Hematopoietic multipotent progenitor cell (in vitro differentiated cells): ENCODE measurements at regions not wholly inside any gene's neighbourhood (a gene's known extent, or its start where the extent isn't known, plus 50 kb on each side); places are given as distances from the start of the nearest gene placed in this dataset.

Experiments
- DNase-seq, 3 donors: peaks; one replicate each; pipeline ENCODE4 v3.0.0-alpha.2; 2011 to 2015; ENCODE audit warnings: low read depth in 2 of 3, low spot score in 2 of 3

DNA sequence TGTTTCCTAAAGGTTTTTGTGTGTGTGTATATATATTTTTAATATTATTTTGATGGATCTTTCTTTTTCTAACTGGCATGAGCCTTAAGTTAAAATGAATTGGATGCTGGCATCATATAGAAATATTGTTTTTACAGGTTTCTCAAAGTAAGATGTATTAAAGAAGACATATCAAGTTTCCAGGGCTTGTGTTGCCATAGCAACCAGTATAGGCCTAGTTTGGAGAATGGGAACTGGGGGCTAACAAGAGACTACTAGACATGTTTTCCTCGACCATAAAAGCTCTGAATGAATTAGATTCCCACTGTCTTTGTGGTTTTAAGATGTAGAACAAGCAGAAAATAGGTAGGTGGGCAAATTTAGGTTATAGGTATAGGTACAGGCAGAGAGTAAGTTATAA, 771.4 kb downstream of the TUSC7 start:
- no peak for DNase-seq

DNA sequence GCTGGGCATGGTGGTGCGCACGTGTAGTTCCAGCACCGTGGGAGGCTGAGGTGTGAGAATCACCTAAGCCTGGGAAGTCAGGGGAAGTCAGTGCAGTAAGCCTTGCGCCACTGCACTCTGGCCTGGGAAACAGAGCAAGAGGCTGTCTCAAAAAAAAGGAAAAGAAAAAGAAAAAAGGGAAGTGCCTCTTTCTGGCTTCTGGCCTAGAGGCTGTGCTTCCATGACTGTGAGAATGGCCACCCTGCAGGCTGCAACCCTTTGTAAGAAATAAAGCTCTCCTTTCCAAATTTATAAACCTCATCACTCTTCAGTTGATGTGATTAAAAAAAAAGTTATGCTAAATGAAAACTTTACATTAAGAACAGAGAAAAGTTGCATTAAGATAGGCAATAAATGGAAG, 774.3 kb downstream of the TUSC7 start:
- no peak for DNase-seq

DNA sequence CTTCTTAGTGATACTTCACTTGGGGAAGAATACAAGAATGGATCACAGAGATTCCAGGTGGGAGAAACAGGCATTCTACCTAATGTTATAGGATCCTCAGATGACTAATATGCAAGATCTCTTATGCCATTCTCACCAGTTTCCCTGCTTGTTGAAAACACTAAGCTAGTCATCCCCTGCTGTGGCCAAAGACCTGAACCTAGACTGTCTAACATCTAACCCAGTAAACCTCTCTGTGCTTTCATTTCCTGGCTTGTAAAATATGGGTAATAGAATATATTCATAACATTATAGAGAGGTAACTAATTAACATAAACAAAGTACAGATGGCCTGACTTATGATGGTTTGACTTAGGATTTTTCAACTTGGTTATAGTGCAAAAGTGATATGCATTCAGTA, 776.3 kb downstream of the TUSC7 start:
- DNase-seq: no peak

DNA sequence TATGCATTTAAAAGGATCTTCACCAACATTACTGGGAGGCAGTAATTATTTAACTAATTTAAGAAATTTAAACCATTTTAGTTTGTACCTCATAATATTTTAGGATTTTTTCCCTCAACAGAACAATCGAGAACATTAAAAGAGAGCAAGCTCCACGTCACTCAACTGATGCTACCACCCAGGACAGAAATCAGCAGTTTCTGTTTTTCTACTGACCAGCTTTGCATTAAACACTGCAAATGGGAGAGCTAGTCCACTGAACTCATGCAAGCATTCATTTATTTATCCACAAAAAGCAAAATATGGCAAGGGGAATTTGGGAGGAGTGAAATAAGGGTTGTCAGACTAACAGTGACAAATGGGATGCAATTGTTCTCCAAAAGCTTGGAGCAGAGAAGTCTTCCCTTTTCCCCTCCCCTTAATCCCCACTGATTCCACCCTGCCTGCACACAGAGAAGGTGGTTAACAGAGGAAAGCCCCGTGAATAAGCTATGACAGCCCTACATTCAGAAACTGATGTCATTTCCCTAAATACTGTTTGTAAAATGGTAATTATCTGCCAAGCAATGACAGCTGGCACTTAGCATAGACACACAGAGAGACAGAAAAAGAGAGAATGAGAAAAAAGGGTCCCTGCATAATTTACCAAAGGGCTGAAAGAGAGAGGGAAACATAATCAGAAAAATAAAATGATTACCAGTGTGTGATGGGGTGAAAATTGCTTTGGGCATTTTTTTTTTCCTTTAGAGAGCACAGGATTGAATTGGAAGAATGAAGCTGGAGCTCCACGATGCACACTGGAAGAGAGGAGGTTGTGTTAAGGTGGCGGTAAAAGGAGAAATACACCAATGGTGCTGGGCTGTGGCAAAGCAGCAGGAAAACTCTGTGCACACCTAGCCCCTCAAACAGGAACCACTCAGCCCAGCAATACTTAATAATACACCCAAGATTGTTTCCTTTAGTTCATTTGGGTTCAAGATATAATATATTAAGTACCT, 777.4 kb downstream of the TUSC7 start:
- no peak for DNase-seq

DNA sequence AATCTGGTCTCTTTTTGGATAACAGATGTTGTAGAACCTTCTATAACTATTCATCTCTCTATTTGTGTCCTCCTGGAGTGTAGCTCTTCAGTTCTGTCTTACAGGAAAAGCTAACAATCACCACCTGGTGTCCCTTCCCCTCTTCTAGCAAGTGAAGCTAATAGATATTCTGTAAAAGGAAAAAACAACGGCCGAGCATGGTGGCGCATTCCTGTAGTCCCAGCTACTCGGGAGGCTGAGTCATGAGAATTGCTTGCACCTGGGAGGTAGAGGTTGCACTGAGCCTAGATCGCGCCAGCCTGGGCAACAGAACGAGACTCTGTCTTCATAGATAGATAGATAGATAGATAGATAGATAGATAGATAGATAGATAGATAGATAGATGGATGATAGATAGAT, 779.4 kb downstream of the TUSC7 start:
- DNase-seq: no peak

DNA sequence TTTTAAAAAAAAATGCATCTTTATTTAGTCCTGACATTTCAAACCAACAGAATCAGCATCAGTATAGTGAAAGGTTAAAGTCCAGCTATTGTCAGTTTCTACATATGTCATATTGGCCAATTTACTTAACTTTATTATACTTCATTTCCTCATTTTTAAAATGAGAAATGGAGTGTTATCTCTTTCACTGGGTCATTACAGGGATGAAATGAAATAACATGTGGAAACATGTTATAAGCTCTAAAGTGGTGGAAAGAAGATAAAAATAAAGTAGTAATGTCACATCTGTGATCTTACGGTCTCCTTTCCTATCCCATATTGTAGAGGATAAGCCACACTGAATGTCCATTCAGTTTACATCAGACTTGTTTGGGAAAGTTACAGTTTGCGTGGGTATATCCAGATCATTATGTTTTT, 780.1 kb downstream of the TUSC7 start:
- no peak for DNase-seq

DNA sequence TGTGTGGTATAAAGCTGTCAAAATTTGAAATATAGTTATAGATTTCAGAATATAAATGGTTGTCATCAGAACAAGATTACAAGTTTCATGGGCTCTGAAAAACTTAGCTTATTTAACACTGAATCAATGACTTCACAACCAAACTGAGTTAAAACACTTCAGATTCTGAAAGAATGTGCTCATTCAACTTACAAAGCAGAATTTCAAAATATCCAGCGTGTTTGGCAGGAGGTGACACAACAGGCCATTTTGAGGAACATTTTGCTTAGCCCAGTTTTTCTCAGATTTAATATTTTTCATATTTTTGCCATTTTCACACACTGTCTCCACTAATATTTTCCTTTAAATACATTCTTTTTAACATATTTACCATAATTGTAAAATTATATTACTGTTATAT, 781.1 kb downstream of the TUSC7 start:
- no peak for DNase-seq

DNA sequence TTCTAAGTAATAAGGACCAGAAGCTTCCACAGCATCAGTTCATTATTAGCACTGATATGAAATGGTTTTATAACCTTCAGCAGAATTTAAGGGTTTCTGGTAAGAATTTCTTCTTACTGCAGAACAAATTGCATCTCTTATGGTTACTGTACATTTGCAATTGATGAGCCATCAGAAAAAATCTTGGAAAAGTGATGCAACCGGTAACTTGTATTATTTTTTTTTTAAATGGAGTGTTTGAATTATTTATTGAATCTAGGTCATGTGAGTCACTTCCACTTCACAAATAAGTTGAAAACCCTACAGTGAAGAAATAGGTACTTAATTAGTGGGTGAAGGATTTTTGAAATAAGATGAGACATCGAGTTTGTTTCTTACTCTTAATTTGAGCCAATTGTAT, 786.0 kb downstream of the TUSC7 start:
- DNase-seq: no peak

DNA sequence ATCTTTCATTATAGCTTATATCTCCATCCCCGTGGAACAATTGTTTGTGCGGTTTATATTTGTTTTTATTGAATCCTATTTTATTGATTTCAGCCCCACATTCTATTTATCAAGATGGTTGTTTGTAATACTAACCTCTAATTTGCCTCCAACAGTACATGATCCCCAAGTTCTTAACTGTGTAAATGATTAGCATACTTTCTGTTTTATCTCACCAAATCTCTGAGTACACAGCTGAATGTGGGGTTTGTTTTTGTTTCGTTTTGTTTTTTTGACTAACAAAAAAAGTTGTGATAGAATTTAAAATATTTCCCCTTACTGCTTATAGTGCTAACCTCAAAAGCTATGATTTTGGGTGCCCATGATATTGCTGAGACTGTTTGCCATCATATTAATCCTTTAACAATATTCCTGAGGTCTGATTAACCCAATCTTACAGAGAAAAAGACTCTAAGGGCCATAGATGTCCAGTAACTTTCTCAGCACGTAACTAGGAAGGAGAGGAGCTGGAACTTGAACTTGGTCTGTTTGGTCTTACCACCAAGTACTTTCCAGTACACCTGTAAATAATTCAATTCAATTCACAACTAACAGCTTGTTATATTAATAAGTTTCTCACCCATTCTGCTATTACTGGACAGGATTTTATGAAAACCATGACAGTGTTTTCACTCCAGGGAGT, 789.8 kb downstream of the TUSC7 start:
- DNase-seq: no peak

DNA sequence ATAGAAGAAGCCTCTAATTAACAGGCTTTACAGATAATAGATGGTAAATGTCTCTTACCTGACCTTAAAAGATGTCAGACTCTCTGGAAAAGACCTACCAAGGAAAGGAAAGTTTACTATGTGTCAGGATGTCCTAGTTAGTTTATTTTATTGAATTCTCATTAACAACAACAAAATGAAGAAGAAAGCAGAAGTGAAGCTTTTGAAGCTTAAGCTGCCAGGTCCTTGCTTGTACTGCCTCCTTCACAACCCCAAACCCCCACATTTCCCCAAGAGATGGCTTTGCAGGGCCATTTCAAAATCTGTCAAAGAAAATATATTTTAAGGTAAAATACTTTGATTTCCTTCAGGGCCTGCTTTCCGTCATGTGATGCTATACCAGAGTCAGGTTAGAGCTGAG, 798.4 kb downstream of the TUSC7 start:
- no peak for DNase-seq

DNA sequence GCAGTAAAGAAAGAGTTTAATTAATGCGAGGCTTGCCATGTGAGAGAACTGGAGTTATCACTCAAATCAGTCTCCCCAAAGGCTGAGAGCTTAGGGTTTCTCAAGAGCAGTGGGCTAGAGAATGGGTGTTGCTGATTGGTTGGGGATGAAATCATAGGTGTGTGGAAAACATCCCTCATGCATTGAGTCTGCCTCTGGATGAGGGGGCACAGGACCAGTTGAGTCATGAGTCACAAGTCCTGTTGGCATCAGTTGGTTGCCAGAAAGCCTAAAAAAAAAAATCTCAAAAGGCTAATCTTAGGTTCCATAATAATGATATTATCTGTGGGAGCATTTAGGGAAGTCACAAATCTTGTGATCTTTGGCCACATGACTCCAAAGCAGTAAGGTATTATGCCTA, 800.3 kb downstream of the TUSC7 start:
- DNase-seq: no peak

DNA sequence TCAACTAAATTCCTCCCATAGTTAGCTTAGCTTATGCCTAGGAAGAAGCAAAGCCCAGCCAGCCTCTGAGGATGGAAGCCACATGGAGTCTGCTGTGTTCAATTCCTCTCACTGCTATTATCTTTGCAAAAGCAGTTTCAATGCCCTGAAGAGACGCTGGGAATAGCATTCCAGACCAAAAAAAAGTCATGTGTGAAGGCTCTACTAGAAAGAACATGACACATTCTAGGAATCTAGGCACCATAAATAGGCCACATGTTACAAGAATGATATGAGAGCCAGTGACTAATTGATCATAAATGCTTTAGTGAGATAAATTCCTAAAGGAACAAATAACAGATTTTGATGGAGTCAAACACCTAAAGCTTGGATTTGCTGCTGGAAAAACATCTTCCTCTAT, 800.8 kb downstream of the TUSC7 start:
- no peak for DNase-seq

DNA sequence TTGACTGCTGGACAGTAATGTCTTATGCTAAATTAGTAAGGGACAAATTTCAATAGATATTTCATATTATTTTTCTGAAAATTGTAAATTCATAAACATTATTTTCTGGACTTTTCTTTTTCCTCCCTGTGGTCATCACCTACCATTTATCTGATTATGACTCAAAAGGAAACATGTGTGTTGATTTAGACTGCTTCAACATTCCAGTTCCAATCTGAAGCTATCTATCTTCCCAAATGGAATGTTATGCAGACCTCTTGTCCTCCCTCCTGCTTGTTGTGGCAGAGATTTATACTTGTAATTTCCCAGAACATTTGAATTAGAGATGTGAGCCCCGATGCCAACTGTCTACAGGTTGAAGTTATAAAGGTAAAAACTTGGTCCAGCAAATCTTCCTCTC, 803.4 kb downstream of the TUSC7 start:
- no peak for DNase-seq

DNA sequence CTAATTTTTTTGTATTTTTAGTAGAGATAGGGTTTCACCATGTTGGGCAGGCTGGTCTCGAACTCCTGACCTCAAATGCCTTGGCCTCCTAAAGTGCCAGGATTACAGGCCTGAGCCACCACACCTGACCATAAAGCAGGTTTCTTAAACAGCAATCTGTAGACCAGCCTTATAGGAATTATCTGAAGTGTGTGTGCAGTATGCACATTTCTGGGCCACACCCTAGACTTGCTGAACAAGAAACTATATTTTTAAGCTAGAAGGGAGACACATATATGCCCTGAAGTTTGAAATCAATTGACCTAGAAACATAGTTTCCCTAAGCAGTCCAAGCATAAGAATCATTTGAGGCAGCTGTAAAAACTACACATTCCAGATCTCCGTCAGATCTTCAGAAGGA, 805.7 kb downstream of the TUSC7 start:
- DNase-seq: no peak

DNA sequence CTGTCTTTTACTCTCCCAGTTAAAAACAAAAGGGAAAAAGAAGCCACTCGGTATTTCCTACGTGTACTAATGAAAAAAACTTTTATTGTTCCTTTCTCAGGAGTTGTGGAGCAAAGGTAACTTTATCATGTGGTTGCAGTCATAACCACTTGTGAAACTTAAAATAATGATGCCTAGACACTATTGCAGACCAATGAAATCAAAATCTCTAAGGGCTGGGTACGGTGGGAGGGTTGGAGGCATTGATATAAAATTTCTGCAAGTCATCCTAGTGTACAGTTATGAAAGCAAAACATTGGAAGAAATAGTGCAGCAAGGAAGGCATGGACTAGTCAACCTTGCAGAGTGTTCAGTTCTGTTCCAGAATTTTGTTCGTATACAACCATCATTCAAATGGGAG, 808.8 kb downstream of the TUSC7 start:
- DNase-seq: no peak

DNA sequence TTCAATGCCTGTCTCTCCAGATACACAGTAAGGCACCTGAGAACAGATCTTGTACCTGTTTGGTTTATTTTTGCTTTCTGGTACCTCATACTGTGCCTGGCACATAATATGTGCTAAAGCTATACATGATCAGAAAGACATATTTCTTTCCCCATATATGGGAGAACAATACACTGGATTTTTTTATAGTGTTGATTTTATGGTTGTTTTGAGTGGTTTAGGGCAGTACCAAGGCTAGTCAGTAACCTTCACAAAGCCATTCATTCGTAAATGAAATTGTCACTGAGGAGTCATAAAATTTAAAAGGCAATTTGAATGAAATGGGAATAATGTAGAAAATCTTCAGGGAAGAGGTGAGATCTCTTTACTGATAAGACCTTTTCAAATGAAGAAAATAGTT, 810.2 kb downstream of the TUSC7 start:
- no peak for DNase-seq

DNA sequence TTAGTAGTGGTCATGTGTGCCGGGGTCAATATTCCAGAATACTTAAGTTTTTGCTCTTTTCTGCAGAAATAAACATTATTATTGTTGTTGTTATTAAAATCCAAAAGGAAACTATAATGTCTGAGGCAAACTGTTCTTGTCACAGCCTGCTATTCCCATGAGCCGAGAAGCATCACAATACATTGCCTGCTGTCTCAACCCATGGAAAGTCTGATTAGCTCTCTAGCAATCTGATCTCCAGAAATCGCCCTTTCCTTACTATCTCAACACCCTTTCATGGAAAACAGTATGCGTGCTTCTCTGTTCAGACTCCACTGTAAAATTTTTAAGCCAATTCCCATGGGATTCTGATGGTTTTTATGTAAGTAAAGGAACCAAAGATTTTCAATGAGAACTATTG, 811.0 kb downstream of the TUSC7 start:
- DNase-seq: no peak

DNA sequence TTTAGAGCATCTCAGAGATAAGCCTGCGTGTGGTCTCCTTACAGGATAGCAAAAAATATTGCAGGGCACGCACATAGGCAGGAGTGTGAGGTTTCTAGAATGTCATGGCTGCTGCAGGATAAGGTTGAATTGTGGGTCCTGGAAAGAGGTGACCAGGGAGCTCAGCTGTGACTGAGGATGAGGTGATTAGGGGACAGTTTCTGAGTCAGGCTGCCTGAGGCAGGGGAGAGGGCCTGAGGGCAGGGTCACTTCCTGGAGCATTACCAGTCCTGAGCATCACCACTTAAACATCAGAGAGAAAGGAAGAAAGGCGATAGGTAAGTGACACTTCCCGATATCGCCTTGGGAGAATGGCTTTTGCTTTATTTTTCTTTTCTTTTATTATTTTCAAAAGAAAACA, 813.8 kb downstream of the TUSC7 start:
- no peak for DNase-seq

DNA sequence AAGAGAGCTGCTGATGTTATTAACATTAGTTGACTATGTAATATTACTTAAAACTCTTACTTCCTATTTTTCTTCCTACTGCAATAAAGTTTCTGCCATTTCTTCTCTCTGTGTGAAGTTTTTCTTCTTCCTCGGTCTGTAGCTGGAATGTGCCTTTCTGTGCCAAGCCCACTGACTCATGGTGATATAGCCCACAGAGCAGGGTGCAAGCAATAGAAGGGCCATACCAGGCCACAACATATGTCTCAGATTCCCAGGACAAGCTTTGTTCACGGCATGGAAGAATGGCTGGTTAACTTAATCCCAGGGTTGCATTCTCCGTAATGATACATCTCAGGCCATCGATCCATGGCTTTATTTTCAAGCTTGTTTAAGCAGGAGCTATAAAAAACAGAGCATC, 815.3 kb downstream of the TUSC7 start:
- no peak for DNase-seq

DNA sequence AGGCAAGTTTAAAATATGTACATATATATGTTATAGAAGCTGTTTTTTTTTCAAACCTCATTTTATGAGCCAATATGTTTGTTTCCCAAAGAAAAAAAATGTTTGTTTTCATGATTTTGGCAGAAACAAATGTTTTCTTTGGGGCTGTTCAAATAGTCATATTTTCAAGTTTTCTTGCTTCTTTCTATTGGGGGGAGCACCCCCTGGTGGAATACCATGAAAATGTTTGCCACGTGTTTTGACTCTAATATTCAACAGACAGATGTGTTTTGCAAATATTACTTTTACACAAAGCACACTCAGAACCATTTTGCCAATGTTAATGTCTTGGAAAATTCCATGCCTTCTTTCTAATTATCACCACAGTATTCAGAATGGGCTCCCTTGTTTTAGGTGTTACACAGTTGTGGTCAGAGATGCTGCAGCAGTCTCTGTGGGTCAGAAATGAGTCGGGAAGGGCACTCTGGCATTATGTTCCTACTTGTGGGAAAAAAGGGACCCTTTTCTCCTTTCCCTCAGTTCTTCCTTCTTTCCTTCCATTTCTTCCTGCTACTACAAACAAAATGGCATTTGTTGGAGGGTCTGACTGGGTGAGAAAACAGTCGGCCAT, 817.0 kb downstream of the TUSC7 start:
- peak in 2 of 3 donors; percentile 22 to 66 for DNase-seq

DNA sequence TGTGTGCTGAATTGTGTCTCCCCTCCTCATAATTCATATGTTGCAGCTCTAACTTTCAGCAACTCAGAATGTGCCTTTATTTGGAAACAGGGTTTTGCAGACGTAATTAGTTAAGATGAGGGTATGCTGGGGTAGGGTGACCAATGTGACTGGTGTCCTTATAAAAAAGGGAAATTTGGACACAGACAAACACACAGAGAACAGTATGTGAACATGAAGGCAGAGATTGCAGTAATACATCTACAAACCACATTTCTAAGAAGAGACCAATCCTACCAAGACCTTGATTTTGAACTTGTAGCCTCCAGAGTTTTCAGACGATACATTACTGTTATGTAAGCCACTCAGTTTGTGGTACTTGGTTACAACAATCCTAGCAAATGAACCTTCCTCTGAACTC, 817.8 kb downstream of the TUSC7 start:
- no peak for DNase-seq

DNA sequence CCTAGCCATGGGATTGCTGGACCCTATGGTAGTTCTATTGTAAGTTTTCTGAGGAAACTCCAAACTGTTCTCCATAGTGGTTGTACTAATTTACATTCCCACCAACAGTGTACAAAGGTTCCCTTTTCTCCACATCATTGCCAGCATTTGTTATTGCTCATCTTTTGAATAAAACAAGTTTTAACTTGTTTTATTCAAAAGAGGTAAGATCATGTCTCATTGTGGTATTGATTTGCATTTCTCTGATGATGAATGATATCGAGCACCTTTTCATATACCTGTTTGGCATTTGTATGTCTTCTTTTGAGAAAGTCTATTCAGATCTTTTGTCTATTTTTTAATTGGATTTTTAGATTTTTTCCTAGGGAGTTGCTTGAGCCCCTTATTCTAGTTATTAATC, 819.1 kb downstream of the TUSC7 start:
- DNase-seq: no peak
